ENCODE measurements at regions not wholly inside any gene's neighbourhood (a gene's known extent, or its start where the extent isn't known, plus 50 kb on each side); places are given as distances from the start of the nearest gene placed in this dataset.
A peak's percentile ranks its signal among the peaks of the same experiment; 100 is the strongest.

GRCh38 chr14:65267856-65268255 lies 144.7 kb upstream of the FUT8 start:
- DNase-seq: no peak
- no peaks in the 10 kb centered on the region for H3K36me3 ChIP-seq
- H3K4me3 ChIP-seq: no peak overlapping the region
- TF ChIP-seq CTCF (IDR thresholded peaks at IDR 0.05) (no peak), POLR2A (IDR thresholded peaks at IDR 0.05) (no peak)
- no peak overlapping the region for H3K27ac ChIP-seq
- no peaks in the 10 kb centered on the region for H3K27me3 ChIP-seq
- no peaks in the 10 kb centered on the region for H3K4me1 ChIP-seq
- no peaks in the 10 kb centered on the region for H3K9me3 ChIP-seq

GRCh38 chr14:65268594-65268993 lies 143.9 kb upstream of the FUT8 start:
- TF ChIP-seq POLR2A (IDR thresholded peaks at IDR 0.05): no peak
- no peak for TF ChIP-seq CTCF (IDR thresholded peaks at IDR 0.05)
- no peak overlapping the region for H3K27ac ChIP-seq
- no peaks in the 10 kb centered on the region for H3K27me3 ChIP-seq
- H3K9me3 ChIP-seq: no peaks in the 10 kb centered on the region
- H3K4me1 ChIP-seq: no peaks in the 10 kb centered on the region
- no peak overlapping the region for H3K4me3 ChIP-seq
- peak in 1 of 3 donors; percentile 10 for DNase-seq
- no peaks in the 10 kb centered on the region for H3K36me3 ChIP-seq

GRCh38 chr14:65269732-65270131 lies 142.8 kb upstream of the FUT8 start:
- no peaks in the 10 kb centered on the region for H3K9me3 ChIP-seq
- no peak overlapping the region for H3K4me3 ChIP-seq
- no peaks in the 10 kb centered on the region for H3K27me3 ChIP-seq
- H3K36me3 ChIP-seq: no peaks in the 10 kb centered on the region
- DNase-seq: peak in 1 of 3 donors; percentile 23
- TF ChIP-seq CTCF (IDR thresholded peaks at IDR 0.05): no peak
- TF ChIP-seq POLR2A (IDR thresholded peaks at IDR 0.05): no peak
- no peak overlapping the region for H3K27ac ChIP-seq
- no peaks in the 10 kb centered on the region for H3K4me1 ChIP-seq

GRCh38 chr14:65277027-65277426 lies 135.5 kb upstream of the FUT8 start:
- H3K36me3 ChIP-seq: no peaks in the 10 kb centered on the region
- TF ChIP-seq CTCF (IDR thresholded peaks at IDR 0.05) (no peak), POLR2A (IDR thresholded peaks at IDR 0.05) (no peak)
- H3K4me3 ChIP-seq: no peak overlapping the region
- no peaks in the 10 kb centered on the region for H3K27me3 ChIP-seq
- H3K27ac ChIP-seq: no peak overlapping the region
- DNase-seq: no peak
- H3K4me1 ChIP-seq: peaks cover 0 to 4% (median 0%) of the 10 kb centered on the region in 4 donors
- H3K9me3 ChIP-seq: no peaks in the 10 kb centered on the region

- H3K27me3 ChIP-seq: no peaks in the 10 kb centered on the region
- TF ChIP-seq POLR2A (IDR thresholded peaks at IDR 0.05) (no peak), CTCF (IDR thresholded peaks at IDR 0.05) (no peak)
- H3K36me3 ChIP-seq: no peaks in the 10 kb centered on the region
- no peak overlapping the region for H3K4me3 ChIP-seq
- peaks cover 0 to 11% (median 1%) of the 10 kb centered on the region in 4 donors for H3K4me1 ChIP-seq
- H3K27ac ChIP-seq: no peak overlapping the region
- H3K9me3 ChIP-seq: no peaks in the 10 kb centered on the region
- DNase-seq: no peak
Measured at GRCh38 chr14:65277580-65278270, 134.8 kb upstream of the FUT8 start.
